ENCODE measurements at regions not wholly inside any gene's neighbourhood (a gene's known extent, or its start where the extent isn't known, plus 50 kb on each side); places are given as distances from the start of the nearest gene placed in this dataset.

DNA sequence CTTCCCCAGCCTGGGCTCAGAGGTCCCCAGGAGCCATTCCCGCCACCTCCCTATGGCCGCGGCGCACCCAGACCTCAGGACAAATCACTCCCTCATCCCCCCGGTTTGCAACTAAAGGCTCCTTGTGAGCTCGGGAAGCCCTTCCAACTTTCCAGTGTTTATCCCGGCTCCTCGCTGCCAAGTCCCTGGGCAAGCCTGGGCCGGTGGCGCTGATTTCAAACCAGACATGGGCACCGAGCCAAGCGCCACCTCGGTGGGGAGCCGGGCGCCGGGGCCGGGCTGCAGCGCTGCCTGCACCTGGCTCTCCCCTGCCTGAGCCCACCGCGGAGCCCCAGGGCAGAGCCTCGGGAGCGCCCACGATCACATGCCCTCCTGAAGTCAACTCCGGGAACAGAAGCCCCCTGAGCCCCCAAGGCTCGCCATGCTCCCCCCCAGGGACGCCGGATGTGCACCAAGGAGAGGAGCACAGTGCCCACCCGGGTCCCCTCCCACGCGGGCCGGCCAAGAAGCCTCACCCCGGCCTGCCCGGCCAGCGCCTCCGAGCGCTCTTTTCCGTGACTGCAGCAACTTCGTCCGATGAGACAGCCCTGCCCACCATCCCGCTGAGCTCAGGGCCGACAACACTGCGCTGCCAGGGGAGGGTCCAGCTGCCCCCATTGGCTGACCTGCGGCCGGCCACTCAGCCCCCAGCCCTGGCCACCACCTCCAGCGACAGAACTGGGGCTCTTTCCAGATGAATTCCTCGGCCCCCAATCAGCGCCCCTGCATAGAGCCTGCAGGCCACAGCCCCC is 50.0 kb downstream of the NCOR2 start:
- DNase-seq, result peak; percentile 35 to 50

DNA sequence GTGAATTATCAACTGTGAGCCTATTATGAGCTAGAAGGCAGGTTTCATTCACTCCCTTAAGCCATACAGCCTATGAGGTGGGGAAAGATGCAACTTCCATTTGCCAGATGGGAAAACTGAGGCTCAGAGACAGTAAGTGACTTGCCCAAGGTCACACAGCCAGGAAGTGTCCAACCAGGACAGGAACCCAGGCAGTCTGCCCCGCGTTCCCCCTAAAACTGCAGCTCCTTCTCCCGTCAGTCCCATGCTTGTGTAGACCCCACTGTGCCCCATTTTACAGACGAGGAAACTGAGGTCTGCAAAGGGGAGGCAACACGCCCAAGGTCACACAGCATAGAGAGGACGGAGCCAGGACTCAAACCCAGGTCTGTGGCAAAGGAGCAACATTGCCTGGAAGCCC is 50.6 kb downstream of the NCOR2 start:
- DNase-seq, result no peak

DNA sequence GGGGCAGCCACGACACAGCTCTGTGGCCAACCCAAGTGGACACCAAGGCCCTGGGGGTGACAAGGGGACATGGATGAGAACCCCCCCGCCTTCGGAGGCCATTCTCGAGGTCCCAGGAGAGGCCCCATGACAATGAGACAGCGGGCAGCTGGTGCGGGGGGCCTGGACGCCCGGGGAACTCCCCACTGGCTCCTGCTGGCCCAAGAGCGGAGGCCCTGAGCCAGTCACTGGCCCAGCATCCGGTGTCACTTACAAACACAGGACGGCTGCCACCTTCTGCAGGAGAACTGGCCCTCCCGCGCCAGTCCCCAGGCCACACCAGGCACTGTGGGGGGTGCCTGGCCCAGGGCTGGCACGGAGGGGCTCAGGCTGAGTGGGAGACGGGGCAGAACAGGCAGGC is 51.4 kb downstream of the NCOR2 start:
- no peak for DNase-seq

DNA sequence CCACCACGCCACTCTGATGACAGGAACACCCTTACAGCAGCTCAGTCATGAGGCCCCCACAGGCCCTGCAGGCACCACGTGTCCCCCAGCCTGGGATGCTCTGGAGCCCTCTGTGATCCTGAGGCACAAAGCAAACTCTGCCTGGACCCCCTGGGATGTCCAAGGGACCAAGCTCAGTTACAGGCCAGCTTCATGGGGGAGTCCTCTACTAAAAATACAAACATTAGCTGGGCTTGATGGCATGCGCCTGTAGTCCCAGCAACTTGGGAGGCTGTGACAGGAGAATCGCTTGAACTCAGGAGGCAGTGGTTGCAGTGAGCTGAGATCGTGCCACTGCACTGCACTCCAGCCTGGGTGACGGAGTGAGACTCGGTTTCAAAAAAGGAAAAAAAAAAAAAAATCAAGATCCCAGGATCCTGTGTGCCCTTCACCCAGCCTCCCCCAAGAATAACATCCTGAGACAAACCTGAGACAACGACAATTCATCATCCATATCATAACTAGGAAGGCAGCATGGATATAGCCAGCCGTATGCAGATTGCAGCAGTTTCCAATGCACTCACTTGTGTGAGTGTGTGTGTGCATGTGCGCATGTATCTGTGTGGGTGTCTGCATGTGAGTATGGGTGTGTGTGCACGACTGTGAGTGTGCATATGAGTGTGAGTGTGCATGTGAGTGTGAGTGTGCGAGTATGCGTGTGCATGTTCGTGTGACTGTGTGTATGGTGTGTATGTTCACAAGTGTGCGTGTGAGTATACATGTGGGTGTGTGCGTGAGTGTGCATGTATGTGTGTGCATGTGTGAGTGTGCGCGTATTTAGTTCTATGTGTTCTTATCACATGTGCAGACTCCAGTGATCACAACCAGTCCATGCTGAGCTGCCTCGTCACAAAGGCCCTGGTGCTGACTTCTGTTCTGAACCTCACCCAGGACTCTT is 52.1 kb downstream of the NCOR2 start:
- no peak for DNase-seq

DNA sequence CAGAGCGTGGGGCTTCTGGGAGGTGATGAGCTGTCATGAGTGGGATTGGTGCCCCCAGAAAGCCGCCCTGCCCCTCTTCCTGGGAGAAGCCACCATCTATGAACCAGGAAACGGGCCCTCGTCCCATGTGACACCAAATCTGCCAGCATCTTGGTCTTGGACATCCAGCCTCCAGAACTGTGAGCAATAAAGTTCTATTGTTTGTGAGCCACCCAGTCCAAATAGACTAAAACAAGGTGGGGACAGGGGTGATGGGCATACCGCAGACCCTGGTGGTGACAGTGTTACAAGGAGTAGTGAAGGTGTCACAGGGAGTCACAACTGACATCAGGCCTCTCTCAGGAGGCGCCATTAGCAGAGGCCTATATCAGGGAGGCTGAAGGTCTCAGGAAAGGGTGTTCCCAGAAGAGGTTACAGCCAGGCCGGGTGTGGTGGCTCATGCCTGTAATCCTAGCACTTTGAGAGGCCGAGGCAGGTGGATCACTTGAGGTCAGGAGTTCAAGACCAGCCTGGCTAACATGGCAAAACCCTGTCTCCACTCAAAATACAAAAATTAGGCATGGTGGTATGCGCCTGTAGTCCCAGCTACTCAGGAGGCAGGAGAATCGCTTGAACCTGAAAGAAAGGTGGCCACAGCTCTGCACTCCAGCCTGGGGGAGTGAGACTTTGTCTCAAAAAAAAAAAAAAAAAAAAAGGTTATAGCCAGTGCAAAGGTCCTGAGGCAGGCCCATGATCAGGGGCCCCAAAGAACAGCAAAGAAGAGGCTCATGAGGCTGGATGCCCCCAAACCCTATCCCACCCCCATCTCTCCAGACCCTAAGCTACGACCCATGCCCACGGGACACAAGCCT is 53.0 kb downstream of the NCOR2 start:
- no peak for DNase-seq

DNA sequence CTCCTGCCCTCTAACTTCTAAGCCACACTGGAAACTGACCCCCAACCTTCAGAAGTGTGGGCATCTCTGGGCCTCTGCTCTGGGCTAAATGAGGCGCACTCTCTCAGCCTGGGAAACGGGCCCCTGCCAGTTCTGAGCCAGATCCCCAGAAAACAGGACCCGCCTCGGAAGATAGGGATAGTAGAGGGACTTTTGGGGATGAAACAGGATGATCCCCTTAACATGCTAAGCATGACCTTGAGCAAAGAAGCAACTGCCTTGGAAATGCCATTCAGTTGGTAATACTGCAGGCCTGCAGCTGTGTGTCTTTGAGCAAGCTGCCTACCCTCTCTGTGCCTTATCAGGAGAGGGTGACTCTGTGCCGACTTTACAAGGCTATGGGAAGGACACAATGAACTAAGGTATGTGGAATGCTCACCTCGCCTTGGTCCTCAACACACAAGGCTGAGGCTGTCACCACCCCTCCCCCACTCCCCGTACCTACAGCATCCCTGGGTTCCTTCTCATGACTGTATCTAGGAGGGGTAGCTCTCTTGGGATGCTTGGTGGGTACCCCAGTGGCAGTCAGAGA is 54.0 kb downstream of the NCOR2 start:
- DNase-seq, result no peak

DNA sequence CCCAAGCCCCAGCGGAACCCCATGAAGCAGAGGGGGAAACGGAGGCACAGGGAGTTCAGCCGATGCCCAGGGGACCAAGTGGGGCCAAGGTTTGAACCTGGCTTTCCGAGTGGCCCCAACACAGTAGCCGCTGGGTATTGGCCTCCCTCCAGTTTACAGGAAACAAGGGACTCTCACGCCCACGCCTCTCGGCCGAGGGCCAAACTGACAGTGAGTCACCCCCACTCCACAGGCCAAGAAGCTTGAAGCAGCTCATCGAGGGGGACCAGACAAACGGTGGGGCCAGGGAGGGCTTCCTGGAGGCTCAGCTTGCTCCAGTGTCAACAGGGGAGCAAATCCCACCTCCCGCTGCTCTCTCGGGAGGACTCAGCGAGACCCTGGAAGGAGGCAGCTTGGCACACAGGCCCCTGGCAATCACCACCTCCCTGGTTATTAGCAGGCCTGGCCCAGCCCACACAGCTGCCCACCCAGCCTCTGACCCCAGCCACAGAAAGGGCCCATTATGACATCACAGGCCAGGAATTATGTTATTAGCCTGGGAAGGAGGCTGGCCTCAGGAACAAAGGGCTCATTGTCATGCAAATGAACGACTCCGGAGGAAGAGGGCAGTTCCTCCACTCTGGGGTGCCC is 54.6 kb downstream of the NCOR2 start:
- no peak for DNase-seq

DNA sequence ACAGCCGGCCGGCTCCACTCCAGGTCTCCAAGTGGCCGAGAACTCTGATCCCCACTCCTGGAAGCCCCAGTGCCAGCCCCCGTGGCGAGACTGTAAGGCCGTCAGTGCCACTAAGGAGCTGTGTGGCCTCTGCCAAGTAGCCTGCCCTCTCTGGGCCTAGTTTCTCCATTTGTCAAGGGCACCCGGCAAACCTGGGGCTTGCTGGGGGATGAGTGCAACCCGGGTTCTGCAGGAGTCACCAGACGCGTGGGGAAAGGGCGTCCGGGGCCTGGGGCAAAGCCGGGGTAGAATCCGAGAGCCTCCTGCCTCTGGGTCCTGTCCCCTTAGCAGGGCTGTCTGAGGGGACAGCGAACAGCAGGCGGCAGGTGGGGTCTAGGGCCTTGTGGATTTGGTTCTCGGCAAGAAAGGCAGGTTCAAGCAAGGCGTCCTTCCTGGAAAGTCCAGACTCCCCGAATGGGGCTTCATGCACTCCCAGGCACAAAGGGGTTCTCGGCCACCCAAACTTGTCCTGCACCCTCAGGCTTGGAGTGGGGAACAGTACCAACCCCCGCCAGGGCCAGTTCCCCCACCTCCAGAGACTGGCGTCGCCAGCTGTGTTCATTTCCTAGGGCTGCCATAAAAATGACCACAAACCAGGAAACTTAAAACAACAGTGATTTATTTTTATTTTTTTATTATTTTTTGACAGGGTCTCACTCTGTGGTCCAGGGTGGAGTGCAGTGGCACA is 56.0 kb downstream of the NCOR2 start:
- no peak for DNase-seq

DNA sequence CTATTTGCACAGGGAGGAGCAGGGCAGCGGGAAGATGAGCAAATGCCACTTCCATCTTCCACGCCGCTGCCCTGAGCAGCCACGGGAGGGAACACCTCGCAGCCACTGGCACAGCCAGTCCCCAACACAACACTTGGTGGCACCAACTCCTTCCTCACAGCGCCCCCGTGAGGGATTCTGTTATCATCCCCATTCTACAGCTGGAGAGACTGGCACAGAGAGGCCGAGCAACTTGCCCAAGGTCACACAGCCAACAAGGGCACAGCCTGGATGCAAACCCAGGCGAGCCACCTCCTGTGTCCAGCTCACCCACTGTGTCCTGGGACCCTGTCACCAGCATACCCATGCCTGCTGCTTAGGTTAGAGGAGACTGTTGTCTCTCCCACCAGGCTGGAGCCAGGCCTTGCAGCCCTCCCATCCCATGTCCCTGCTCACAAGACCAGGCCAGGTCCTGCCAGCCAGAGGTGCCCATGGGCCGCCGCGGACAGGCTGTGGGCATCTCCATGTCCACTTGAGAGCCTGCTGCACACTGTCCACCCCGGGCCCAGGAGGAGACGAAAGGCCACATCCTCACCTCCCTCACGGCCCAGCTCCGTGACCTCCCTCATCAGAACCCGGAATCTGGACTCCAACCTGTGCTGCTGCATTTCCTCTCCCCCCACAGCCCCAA is 57.0 kb downstream of the NCOR2 start:
- DNase-seq, result no peak

DNA sequence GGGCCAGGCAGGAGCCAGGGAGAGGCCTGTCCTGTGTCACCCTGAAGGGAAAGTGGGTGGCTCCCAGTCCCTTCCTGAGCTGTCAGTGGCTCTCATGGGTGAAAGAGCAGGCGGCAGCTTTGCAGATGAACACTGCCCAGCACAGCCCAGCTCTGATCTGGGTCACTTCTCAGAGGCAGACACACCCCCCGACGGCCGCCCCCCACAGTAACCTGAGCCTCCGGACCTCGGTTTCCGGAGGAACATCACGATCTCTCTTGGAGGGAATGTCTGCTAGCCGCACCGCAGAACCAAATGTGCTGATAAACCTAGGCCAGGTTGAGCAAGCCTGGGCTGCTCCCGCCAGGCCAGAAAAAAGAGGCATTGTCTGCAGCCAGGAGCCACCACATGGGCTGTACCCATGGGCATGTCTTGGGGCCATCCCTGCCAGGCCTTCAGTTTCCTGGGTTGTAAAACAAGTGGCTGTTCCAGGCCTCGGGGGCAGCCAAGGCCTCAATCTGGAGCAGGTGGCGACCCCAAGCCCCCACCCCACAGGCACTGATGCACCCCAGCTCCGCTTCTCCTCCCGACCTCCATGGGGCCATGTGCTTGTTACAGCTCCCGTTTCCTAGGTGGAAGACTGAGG is 57.6 kb downstream of the NCOR2 start:
- peak in 1 of 2 experiments; percentile 39 for DNase-seq

DNA sequence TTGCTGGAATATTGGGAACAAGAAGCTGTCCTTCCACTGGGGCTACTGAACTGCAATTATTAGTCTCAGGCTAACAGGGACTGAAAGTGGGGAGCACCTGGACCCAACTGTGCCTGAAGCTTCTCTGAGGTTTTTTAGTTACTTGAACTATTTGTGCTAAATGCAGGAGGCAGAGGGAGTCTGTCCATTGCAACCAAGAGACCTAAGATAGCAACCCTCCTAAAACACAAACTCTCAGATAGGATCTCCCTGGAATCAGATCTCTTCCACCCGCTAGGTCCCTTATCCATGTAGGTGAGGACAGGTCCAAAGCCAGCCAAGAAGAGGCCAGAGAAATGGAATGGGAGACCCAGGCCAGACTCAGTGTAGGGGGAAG is 58.1 kb downstream of the NCOR2 start:
- no peak for DNase-seq

DNA sequence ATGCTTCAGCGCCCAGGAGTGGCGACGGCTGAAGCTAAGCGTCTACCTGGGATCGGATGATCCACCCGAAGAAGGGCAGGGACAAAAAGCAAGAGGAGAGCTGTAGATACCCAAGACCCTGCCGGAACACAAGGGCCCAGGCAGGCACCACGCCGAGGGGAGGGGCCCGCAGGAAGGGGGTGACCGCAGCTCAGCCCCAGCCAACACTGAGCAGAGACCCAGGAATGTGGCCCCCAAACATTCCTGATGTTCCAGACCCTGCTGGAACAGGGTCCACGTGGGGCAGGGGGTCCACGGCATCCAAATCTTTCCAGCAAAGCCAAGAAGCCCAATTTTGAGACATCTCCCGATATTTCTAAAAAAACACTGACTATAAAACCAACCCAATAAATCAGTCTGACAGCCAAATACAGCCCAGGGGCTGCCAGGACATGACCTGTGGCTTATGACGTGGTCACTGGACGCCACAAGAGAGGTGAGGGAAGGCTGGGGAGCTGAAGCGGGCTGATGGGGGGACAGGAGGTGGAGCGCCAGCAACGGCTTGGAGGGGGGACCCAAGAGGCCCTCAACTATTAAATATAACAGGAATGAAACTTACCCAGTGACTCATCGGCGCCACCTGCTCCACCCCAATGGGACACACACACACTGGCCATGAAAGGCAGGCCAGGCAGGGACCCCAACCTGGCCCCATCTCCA is 58.9 kb downstream of the NCOR2 start:
- no peak for DNase-seq

DNA sequence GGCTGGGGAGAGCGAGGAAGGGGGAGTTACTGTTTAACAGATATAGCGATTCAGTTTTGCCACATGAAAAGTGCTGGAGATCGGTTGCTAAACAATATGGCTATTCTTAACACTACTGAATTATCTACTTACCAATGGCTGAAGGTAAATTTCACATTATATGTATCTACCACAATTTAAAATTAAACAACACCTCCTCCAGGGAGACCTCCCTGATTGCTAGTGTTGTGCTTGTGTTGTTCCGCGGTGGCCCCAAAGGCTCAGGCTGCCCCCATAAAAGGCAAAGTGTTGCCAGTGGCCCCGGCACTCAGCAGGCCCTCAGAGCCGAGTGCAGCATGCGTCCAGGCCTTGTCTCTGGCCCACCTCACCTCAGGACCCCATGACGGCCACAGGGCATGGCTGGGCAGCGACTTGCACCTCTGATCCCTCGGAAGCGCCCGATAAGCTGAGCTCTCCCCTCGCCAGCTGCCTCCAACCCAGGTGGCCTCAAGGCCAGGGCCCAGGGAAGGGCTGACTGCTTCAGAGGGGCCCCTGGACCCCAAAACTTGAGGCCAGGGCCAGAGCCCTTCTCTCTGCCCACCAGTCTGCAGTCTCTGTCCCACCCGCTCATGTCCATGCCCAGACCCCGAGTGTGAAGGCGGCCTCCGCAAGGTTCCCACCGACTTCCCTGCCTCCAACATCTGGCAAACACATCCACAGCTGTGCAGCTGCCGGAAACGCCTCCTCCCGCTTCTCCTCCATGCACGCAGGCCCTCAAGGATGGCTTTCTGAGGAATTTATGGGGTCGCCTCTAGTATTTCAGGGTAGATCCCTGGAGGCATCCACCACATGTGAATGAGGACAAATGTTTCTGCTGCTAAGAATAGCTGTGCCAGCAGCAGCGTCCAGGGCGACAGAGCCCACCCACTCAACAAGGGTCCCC is 60.0 kb downstream of the NCOR2 start:
- DNase-seq, result no peak

DNA sequence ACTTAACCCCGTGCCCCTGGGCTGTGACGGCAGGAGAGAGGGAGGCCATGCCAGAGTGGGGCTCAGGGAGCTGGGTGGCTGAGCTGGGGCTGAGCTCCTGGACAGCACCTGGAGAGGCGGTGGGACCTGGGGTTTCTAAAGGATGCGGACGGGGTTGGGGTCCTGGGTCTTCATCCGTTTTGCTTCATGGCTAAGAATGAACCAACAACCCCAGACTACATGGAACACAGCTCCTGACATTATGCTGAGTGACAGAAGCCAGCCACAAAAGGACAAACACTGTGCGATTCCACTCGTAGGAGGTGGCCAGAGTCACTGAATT is 60.6 kb downstream of the NCOR2 start:
- DNase-seq, result no peak

DNA sequence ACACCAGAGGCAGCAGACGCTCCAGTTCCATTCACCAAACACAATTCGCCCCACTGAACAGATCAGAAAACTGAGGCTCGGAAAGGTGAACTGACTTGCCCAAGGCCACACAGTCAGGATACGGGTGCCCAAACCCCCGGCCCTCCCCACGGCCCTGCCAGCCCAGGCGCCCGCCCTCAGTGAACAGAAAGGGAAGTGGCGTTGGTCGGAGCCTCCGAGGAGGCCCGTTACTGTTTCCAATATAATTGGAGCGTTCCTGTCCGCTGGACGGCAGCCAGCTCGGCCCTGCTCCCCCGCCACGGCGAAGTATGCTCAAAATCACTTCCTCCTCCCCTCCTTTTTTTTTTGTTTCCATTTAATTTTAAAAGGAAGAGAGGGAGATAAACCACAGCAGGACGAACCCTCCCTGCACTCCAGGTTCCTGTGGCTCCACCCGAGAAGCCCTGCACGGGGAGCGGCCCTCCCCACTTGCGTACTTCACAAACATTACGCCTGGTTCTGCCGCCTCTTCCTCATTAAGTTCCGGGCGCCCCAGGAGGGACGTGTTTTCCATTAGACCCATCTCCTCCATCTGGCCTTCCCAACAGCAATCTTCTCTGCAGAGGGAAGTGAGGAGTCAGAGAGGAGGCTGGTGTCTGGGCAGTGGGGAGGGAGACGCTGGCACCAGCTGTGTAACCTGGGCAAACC is 61.1 kb downstream of the NCOR2 start:
- DNase-seq, result no peak

DNA sequence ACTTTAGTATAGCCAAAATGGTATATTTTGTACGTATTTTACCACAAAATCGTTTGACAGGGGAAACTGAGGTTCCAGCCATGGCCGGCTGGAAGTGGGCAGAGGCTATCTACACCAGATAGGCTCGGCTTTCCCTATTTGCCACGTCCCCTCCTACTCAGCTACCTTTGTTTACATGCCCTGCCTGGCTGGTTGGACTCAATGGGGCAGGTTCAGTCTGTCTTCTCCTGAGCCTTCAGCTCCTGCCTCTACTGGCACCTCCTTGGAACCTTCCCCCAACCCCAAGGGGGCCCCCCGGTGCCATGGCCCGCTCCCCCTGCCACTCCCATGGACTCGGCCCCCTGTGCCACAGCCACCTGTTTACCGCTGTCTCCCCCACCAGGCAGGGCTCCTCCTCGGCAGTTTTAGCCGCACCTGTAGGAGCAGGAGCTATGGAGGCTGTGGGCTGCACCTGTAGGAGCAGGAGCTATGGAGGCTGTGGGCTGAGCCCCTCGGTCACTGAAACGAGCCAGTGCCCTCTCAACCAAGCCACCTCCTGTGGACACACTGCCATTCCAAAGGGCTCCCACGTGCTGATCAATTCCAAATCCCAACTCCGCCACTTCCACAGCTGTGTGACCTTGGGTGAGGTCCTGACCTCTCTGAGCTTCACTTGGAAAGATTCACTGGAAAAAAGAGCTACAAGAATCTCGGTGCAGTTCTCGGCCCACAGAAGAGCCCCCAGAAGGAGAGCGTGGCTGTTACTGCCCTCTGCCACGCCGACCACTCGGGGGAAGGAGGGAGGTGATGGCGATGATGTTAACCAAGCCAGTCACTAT is 62.2 kb downstream of the NCOR2 start:
- DNase-seq, result no peak

DNA sequence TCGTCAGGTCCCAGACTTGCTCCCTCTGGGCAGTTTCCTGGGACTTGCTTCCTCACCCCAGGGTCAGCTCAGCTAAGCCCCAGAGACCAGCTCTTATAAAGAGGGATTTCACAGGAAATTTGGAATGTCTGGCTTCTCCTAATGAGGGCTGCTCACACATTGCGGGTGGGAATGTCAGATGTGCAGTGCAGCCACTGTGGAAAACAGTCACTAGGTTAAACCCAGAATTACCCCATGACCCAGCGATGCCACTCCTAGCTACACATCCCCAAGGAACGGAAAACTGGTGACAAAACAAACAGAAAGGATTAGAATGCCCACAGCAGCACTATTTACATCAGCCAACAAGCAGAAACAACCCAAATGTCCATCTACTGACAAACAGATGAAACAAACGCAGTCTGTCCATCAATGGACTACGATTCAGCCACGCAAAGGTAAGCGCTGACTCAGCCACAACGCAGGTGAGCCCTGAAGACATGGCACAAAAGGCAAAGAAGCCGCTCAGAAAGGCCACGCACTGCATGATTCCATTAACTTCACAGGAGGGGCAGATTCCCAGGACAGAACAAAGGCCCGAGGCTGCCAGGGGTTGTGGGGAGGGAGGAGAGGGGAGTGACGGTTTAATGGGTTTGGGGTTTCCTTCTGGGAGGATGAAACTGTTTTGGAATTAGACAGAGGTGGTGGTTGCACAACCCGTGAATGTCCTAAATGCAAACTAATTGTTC is 63.0 kb downstream of the NCOR2 start:
- no peak for DNase-seq
